GM12801 (cell line): ENCODE measurements at regions not wholly inside any gene's neighbourhood (a gene's known extent, or its start where the extent isn't known, plus 50 kb on each side); places are given as distances from the start of the nearest gene placed in this dataset.

Experiments
- CTCF ChIP-seq: IDR thresholded peaks from one replicate; pipeline ENCODE4 v1.5.1; 2011; ENCODE audit warnings: control low read depth; ENCODE audit not compliant: insufficient read length; ENCODE audit errors: extremely low read depth

- TF ChIP-seq CTCF, result no peak
Observed at GRCh38 chr6:16837217-16837972, 76.1 kb upstream of the ATXN1 start.

- TF ChIP-seq CTCF, result no peak
Observed at GRCh38 chr6:16836144-16836981, 75.1 kb upstream of the ATXN1 start.

GRCh38 chr6:16834242-16834641 is 73.0 kb upstream of the ATXN1 start:
- TF ChIP-seq CTCF, result no peak

GRCh38 chr6:16832721-16833120 is 71.5 kb upstream of the ATXN1 start:
- no peak for TF ChIP-seq CTCF

DNA sequence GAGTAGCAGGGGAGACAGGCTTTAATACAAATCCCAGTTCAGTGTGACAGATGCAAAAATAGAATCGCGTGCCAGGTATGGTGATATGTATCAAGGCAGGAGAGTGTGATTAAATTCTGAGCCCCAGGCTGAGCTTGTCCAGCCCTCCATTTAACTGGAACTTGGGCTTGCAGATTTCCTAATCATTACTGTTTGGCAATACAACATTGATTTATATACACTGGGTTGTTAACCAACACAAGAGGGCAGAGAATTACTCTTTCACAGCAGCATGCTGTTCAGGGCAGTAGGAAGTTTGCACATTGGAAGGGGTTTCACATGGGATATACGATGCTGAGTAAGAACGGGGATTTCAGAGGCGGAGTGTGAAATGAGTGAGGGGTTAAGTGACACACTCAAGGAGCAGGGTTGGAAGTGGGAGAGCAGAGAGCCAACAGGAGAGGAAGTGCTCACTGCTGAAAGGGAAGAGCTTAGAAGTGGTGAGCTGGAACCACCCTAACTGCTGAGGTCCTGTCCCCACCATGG is 70.8 kb upstream of the ATXN1 start:
- no peak for TF ChIP-seq CTCF

- no peak for TF ChIP-seq CTCF
Observed at GRCh38 chr6:16831136-16831535, 69.9 kb upstream of the ATXN1 start.

DNA sequence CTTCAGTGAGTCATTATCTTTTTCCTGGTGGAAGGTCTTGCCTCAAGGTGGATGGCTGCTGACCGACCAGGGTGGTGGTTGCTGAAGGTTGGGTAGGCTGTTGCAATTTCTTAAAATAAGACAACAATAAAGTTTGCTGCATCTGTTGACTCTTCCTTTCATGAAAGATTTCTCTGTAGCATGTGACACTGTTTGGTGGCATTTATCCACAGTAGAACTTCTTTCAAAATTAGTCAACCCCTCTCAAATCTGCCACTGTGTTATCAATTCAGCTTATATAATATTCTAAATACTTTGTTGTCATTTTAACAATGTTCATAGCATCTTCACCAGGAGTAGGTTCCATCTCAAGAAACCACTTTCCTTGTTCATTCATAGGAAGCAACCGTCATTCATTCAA is 66.8 kb upstream of the ATXN1 start:
- TF ChIP-seq CTCF, result no peak
